H1 (cell line): ENCODE measurements at regions not wholly inside any gene's neighbourhood (a gene's known extent, or its start where the extent isn't known, plus 50 kb on each side); places are given as distances from the start of the nearest gene placed in this dataset.

Experiments
- CTCF ChIA-PET: fragments of 300-600 bp; sonication (Branson Sonifier 250); formaldehyde crosslinking; loops from one replicate; lab custom pipeline; 2021; ENCODE audit not compliant: partially characterized antibody; lab: Charles Lee
- POLR2A ChIA-PET: fragments of 300-600 bp; sonication (Branson Sonifier 250); formaldehyde crosslinking; loops from one replicate; lab custom pipeline; 2021; ENCODE audit warnings: inconsistent platforms; ENCODE audit not compliant: partially characterized antibody; lab: Charles Lee
- DNase-seq, 2 experiments: peaks; one replicate each; pipeline versions ENCODE4 v3.0.0 to v3.0.0-alpha.2; 2010 to 2022; ENCODE audit warnings: low spot score in 2 of 2, low read depth in 1 of 2, mixed read lengths in 1 of 2
- FAIRE-seq: peaks from 2 replicates; lab custom pipeline; 2011; peaks lifted over from hg19 to GRCh38; lab: Jason Lieb, UNC
- H2AFZ ChIP-seq: 2 replicates; pipeline ENCODE4 v1.8.1; 2012; ENCODE audit warnings: low read length, inconsistent platforms
- H2AK5ac ChIP-seq: 2 replicates; pipeline ENCODE4 v1.6.1; 2013; ENCODE audit warnings: low read depth, low read length
- H2BK120ac ChIP-seq: replicated peaks from 2 replicates; pipeline ENCODE3; 2013; ENCODE audit warnings: low read depth, low read length, inconsistent platforms
- H2BK12ac ChIP-seq: 2 replicates; pipeline ENCODE4 v1.6.1; 2013; ENCODE audit warnings: low read depth, low read length
- H2BK15ac ChIP-seq: 2 replicates; pipeline ENCODE4 v1.6.1; 2013; ENCODE audit warnings: low read length
- H2BK20ac ChIP-seq: 2 replicates; pipeline ENCODE4 v1.6.1; 2013; ENCODE audit warnings: low read length
- H2BK5ac ChIP-seq: 2 replicates; pipeline ENCODE4 v1.6.1; 2013; ENCODE audit warnings: low read depth, low read length
- H3K14ac ChIP-seq: 2 replicates; pipeline ENCODE4 v1.6.1; 2013; ENCODE audit warnings: inconsistent platforms; ENCODE audit not compliant: insufficient read length
- H3K18ac ChIP-seq: 2 replicates; pipeline ENCODE4 v1.6.1; 2013; ENCODE audit warnings: low read length; ENCODE audit errors: extremely low read depth
- H3K23ac ChIP-seq: 2 replicates; pipeline ENCODE4 v1.6.1; 2013; ENCODE audit warnings: inconsistent platforms; ENCODE audit not compliant: insufficient read length
- H3K23me2 ChIP-seq: 2 replicates; pipeline ENCODE4 v1.6.1; 2013; ENCODE audit warnings: low read depth, low read length
- H3K27ac ChIP-seq: 2 replicates; pipeline ENCODE4 v1.6.1; 2011; ENCODE audit warnings: low read depth, low read length, inconsistent platforms
- H3K27me3 ChIP-seq, 4 experiments: replicated peaks in 1 of 4; 1 replicate in 1 of 4; 2 replicates in 3 of 4; pipeline versions ENCODE4 v1.6.1 to v1.8.1; 2011 to 2013; ENCODE audit warnings: low read length in 3 of 4, mild to moderate bottlenecking in 3 of 4, inconsistent platforms in 2 of 4, mixed read lengths in 2 of 4, moderate library complexity in 1 of 4; ENCODE audit not compliant: control insufficient read depth in 3 of 4, insufficient read depth in 3 of 4; ENCODE audit errors: extremely low read depth in 1 of 4
- H3K36me3 ChIP-seq, 4 experiments: 2 replicates each; pipeline versions ENCODE4 v1.6.1 to v1.8.1; 2011 to 2013; ENCODE audit warnings: mild to moderate bottlenecking in 4 of 4, low read length in 3 of 4, moderate library complexity in 2 of 4, control low read depth in 1 of 4, inconsistent platforms in 1 of 4; ENCODE audit not compliant: insufficient read depth in 4 of 4, control insufficient read depth in 2 of 4
- H3K4ac ChIP-seq: replicated peaks from 2 replicates; pipeline ENCODE3; 2013; ENCODE audit warnings: low read length, low read depth, mixed read lengths, inconsistent platforms; ENCODE audit not compliant: insufficient read length
- H3K4me1 ChIP-seq, 4 experiments: replicated peaks in 1 of 4; 1 replicate in 1 of 4; 2 replicates in 3 of 4; pipeline versions ENCODE4 v1.6.1 to v1.8.1; 2011 to 2013; ENCODE audit warnings: low read length in 3 of 4, inconsistent platforms in 2 of 4, mixed read lengths in 1 of 4; ENCODE audit not compliant: insufficient read depth in 4 of 4, control insufficient read depth in 3 of 4
- H3K4me2 ChIP-seq, 2 experiments: 2 replicates each; pipeline versions ENCODE4 v1.6.1 to v1.8.1; 2011 to 2013; ENCODE audit warnings: low read depth in 2 of 2, low read length in 2 of 2, control low read depth in 1 of 2, inconsistent platforms in 1 of 2, mild to moderate bottlenecking in 1 of 2; ENCODE audit not compliant: insufficient read depth in 1 of 2
- H3K4me3 ChIP-seq, 4 experiments: fragments of 200-600, 300-600 bp in 1 of 4; sonication (generic), shearing (Covaris generic), sonication (Bioruptor Twin) in 1 of 4; 2 replicates each; pipeline versions ENCODE4 v1.5.1 to v1.8.1; 2011 to 2016; ENCODE audit warnings: low read length in 4 of 4, low read depth in 3 of 4, control low read depth in 2 of 4, inconsistent platforms in 2 of 4, mild to moderate bottlenecking in 2 of 4, mixed read lengths in 1 of 4, moderate library complexity in 1 of 4; ENCODE audit not compliant: insufficient read depth in 2 of 4; ENCODE audit errors: extremely low read depth in 1 of 4
- H3K56ac ChIP-seq: replicated peaks from 2 replicates; pipeline ENCODE3; 2013; ENCODE audit warnings: low read depth, mild to moderate bottlenecking, mixed read lengths, low read length, inconsistent platforms; ENCODE audit not compliant: insufficient read length
- H3K79me1 ChIP-seq: 2 replicates; pipeline ENCODE4 v1.6.1; 2013; ENCODE audit warnings: low read depth, low read length, control low read depth
- H3K79me2 ChIP-seq, 2 experiments: 2 replicates each; pipeline versions ENCODE4 v1.6.1 to v1.8.1; 2012 to 2013; ENCODE audit warnings: low read length in 2 of 2, mild to moderate bottlenecking in 2 of 2, inconsistent platforms in 1 of 2; ENCODE audit not compliant: insufficient read depth in 2 of 2, control insufficient read depth in 1 of 2
- H3K9ac ChIP-seq, 4 experiments: replicated peaks in 1 of 4; 1 replicate in 1 of 4; 2 replicates in 3 of 4; pipeline versions ENCODE4 v1.6.1 to v1.8.1; 2011 to 2013; ENCODE audit warnings: low read depth in 3 of 4, low read length in 3 of 4, control low read depth in 2 of 4, mild to moderate bottlenecking in 2 of 4, moderate library complexity in 2 of 4, inconsistent platforms in 1 of 4; ENCODE audit errors: extremely low read depth in 1 of 4
- H3K9me3 ChIP-seq, 2 experiments: 2 replicates each; pipeline versions ENCODE4 v1.6.1 to v1.8.1; 2012 to 2013; ENCODE audit warnings: mild to moderate bottlenecking in 2 of 2, moderate library complexity in 2 of 2, control low read depth in 1 of 2, inconsistent platforms in 1 of 2, low read depth in 1 of 2, low read length in 1 of 2, mixed read lengths in 1 of 2; ENCODE audit not compliant: insufficient read depth in 2 of 2
- H4K20me1 ChIP-seq, 2 experiments: replicated peaks in 1 of 2; 2 replicates each; pipeline versions ENCODE3 to v1.8.1; 2011 to 2013; ENCODE audit warnings: inconsistent platforms in 2 of 2, low read length in 2 of 2, mild to moderate bottlenecking in 1 of 2; ENCODE audit not compliant: insufficient read depth in 2 of 2, control insufficient read depth in 1 of 2
- H4K5ac ChIP-seq: 2 replicates; pipeline ENCODE4 v1.6.1; 2013; ENCODE audit warnings: low read length, low read depth, mixed read lengths, inconsistent platforms; ENCODE audit not compliant: insufficient read length
- H4K8ac ChIP-seq: 2 replicates; pipeline ENCODE4 v1.8.0; 2013; ENCODE audit warnings: mild to moderate bottlenecking, moderate library complexity, low read length, inconsistent platforms; ENCODE audit not compliant: insufficient read depth; ENCODE audit errors: extremely low read depth
- H4K91ac ChIP-seq: replicated peaks from 2 replicates; pipeline ENCODE3; 2013; ENCODE audit warnings: low read length, mixed read lengths, inconsistent platforms; ENCODE audit not compliant: insufficient read length
- SRF ChIP-seq: IDR thresholded peaks from 2 replicates; pipeline ENCODE4 v1.6.1; 2011; ENCODE audit warnings: mild to moderate bottlenecking, low read depth, low read length, moderate library complexity
- TEAD4 ChIP-seq: IDR thresholded peaks from 2 replicates; pipeline ENCODE4 v1.6.1; 2012; ENCODE audit warnings: low read depth, low read length, inconsistent platforms, mixed read lengths
- WGBS, 2 experiments: shearing (Covaris generic) in 1 of 2; methylation state at CpG; one replicate each; pipeline versions ENCODE4 v1.1.6 to v1.1.7; 2013 to 2015; ENCODE audit warnings: low lambda C conversion rate in 2 of 2, mixed read lengths in 2 of 2, inconsistent platforms in 1 of 2, low coverage in 1 of 2, missing lambda C conversion rate in 1 of 2; ENCODE audit not compliant: insufficient replicate concordance in 2 of 2, insufficient coverage in 1 of 2, insufficient read length in 1 of 2; ENCODE audit errors: extremely low coverage in 1 of 2, missing lambda C conversion rate in 1 of 2; 5-methylcytosine and 5-hydroxymethylcytosine counted together

GRCh38 chr22:33194529-33195077 lies 136.4 kb upstream of the SYN3 start:
- FAIRE-seq, result no peak
- 63% methylated on average over 3 of the region's 3 CpGs; no CpG with 5 or more reads in 1 of the 2 experiments for WGBS, 2 experiments
- no peak overlapping the region for H3K27ac ChIP-seq

More at GRCh38 chr22:33194529-33195077, 136.4 kb upstream of the SYN3 start:
- Histone ChIP-seq H2BK5ac (no peak overlapping the region), H4K8ac (no peak overlapping the region), H3K56ac (no peak overlapping the region), H3K4me3 (no peak overlapping the region), H2AK5ac (no peak overlapping the region), H3K79me2 (no peaks in the 10 kb centered on the region), H2BK12ac (no peak overlapping the region), H3K4me2 (no peak overlapping the region), H3K14ac (no peak overlapping the region), H3K79me1 (no peaks in the 10 kb centered on the region; the same call in 1 of the 2 replicates), H2BK15ac (no peak overlapping the region), H3K9ac (no peak overlapping the region), H3K4ac (no peak overlapping the region), H2BK20ac (no peak overlapping the region), H4K5ac (no peak overlapping the region), H3K18ac (no peak overlapping the region), H2BK120ac (no peak overlapping the region), H4K20me1 (no peaks in the 10 kb centered on the region), H3K23me2 (no peaks in the 10 kb centered on the region), H3K27me3 (no peaks in the 10 kb centered on the region), H3K9me3 (no peaks in the 10 kb centered on the region), H3K23ac (no peak overlapping the region), H3K4me1 (peaks cover 0 to 3% (median 1%) of the 10 kb centered on the region in 4 experiments; a peak in 2 of 7 replicates), H2AFZ (peak overlapping the region; percentile 6; the same call in 1 of the 2 replicates), H3K36me3 (no peaks in the 10 kb centered on the region), H4K91ac (no peak overlapping the region)
- no peak for DNase-seq
- ChIA-PET CTCF (interaction anchor here (1.7 kb wide), 1 partner anchor 8 kb away, joined by 6 read pairs; no protein-coding TSS in a partner anchor), POLR2A (interaction anchor here (0.8 kb wide), 1 partner anchor 190 kb away, joined by 3 read pairs; no protein-coding TSS in a partner anchor)
- TF ChIP-seq TEAD4 (peak; percentile 92), SRF (no peak)
